22Rv1 (cell line): ENCODE measurements at regions not wholly inside any gene's neighbourhood (a gene's known extent, or its start where the extent isn't known, plus 50 kb on each side); places are given as distances from the start of the nearest gene placed in this dataset.

Experiments used
- H3K27ac ChIP-seq: fragments of 450-650 bp; 2 replicates; pipeline ENCODE4 v1.5.1; 2017
- ZFX ChIP-seq: fragments of 450-650 bp; IDR thresholded peaks from 2 replicates; pipeline ENCODE4 v1.6.1; 2017; ENCODE audit warnings: antibody characterized with exemption, borderline replicate concordance
- TF ChIP-seq, protein P1 (sequence below): fragments of 450-650 bp; IDR thresholded peaks from 2 replicates; pipeline ENCODE4 v1.5.1; 2017; ENCODE audit warnings: mild to moderate bottlenecking

DNA sequence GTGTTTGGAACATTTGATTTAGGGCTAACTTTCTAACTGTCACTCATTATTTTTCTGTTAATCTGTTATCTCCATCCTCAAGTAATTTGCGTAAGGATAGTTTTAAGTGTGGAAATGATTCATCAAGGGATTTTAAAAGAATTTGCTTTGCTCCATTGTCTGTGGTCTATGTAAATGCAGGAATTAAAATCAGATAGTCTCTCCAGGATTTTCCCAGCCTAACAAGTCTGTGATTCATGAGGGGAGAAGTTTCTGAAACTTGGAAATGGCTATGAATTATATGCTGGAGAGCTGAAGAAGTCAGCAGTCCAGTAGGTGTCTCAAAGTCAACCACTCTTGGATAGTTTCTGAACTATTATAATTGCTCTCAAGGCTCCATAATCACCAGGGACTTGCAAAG, 264.5 kb downstream of the MRPL39 start:
- TF ChIP-seq, protein P1, sequence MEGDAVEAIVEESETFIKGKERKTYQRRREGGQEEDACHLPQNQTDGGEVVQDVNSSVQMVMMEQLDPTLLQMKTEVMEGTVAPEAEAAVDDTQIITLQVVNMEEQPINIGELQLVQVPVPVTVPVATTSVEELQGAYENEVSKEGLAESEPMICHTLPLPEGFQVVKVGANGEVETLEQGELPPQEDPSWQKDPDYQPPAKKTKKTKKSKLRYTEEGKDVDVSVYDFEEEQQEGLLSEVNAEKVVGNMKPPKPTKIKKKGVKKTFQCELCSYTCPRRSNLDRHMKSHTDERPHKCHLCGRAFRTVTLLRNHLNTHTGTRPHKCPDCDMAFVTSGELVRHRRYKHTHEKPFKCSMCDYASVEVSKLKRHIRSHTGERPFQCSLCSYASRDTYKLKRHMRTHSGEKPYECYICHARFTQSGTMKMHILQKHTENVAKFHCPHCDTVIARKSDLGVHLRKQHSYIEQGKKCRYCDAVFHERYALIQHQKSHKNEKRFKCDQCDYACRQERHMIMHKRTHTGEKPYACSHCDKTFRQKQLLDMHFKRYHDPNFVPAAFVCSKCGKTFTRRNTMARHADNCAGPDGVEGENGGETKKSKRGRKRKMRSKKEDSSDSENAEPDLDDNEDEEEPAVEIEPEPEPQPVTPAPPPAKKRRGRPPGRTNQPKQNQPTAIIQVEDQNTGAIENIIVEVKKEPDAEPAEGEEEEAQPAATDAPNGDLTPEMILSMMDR: no peak
- no peak for TF ChIP-seq ZFX
- no peak overlapping the region for H3K27ac ChIP-seq

DNA sequence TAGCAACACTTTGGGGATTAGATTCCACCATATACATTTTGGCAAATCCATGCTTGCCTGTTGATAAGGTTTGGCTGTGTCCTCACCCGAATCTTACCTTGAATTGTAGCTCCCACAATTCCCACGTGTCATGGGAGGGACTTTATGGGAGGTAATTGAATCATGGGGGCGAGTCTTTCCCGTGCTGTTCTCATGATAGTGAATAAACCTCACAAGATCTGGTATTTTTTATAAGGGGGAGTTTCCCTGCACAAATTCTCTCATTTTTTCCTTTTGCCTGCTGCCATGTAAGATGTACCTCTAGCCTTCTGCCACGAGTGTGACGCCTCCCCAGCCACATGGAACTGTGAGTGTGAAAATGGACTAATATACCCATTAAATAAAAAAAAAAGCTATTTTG, 265.3 kb downstream of the MRPL39 start:
- no peak overlapping the region for H3K27ac ChIP-seq
- no peak for TF ChIP-seq ZFX
- TF ChIP-seq, protein P1: no peak

DNA sequence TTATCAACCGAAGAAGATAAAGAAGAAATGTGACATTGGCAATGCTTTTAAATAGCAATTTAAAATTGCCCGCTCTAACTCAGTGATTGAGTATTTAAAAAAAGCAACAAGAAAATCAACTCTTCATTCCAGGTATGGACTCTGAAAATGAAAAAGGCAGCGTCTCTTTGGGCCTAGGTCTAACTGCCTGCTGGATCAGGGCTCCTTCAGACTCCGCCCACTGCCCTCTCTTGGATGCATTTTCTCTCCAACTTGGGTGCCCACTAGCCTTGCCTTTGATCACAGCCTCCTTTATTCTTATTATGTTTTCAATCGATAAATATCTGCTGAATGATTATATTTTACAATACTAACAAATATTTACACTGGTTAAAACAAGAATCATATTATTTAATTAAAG, 268.9 kb downstream of the MRPL39 start:
- H3K27ac ChIP-seq: no peak overlapping the region
- TF ChIP-seq, protein P1: no peak
- TF ChIP-seq ZFX: no peak

DNA sequence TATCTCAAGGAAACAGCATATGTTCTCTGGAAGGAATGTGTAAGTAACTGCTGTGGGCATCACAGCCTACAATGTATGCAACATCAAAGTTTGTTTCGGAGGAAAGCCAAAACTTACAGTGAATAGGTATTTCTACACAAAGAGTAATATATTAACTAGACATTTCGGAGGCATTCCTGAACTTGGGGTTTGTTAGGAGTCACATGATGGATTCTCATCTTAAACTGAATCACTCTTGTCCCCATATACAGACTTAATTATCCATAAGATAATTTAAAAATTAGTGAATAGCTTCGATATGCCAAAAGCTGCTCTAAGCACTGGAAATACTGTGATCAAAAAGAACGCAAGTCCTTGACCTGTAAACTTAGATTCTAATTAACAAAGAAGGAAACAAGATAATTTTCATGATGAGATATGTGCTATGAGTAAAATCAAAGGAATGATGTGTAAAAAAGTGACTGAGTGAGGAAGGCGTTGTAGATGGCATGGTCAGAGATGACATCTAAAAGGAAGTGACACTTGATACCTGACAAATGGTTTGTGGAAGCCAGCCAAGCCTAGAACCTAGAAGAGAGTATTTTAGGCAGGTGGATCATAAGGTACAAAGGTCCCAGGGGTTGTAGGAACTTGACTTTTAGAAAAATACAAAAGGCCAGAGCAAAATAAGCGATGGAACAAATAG, 273.1 kb downstream of the MRPL39 start:
- H3K27ac ChIP-seq: no peak overlapping the region

DNA sequence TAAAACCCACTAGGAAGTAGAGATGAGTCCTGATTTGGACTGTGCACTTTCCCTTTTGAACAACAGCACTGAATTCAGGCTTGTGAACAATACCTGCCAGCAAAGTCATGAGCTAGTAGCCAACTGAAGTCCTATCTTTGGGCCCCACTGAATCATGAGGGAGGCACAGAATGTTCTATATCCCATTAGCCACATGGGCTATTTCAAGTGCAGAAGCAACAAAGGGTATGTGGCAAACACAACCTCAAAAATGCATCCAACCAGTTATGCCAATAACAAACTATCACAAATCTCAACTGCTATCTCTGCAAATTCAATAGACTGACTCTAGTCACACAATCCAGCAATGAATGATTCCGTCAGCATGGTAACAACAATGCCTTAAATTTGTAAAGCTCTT, 276.0 kb downstream of the MRPL39 start:
- no peak overlapping the region for H3K27ac ChIP-seq
- no peak for TF ChIP-seq ZFX
- TF ChIP-seq, protein P1: no peak

More for the DNA sequence above, 273.1 kb downstream of the MRPL39 start:
- TF ChIP-seq, protein P1: no peak
- TF ChIP-seq ZFX: no peak

DNA sequence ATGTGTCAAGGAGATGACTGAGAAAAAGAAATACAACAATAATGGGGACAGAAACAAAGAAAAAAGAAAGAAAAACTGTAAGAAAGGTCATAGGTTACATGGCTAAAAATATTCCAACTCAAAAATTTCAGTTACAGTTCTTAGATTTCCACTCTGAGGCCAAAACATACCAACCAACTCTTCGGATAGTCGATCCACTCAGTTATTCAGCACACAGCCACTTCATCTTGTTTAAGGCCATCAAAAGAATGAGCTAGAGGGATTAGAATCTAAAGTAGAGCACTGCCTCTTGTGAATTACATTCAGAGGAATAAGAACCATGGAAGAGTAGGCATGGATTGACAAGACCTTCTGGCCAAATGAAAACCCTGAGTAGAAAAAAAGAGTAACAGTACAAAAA, 277.0 kb downstream of the MRPL39 start:
- no peak overlapping the region for H3K27ac ChIP-seq
- TF ChIP-seq, protein P1: no peak
- no peak for TF ChIP-seq ZFX

DNA sequence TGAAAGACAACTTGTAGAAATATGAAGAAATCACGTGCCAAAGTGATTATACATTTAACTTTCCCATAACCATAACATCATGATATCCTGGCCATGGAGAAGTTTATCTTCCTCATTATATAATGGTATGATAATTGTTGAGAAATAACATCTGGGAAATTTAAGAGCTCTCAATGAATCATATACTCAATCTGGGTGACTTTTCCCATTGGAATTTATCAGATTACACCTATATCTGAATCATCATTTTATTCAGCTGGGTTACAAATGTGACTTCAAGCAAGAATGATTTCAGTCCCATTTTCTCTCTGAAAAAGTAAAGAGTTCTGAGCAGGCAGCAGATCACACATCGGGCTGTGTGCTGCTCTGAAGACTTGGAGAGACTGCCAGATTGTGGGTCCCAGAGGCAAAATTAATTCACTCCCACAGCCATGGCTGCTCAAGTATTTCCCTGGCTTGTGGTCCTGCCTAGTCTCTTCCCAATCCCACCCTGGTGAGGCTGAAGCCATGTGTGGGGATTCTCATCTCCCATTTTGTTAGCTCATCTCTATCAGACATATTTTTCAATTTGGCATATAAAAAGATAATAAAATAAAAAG, 278.0 kb downstream of the MRPL39 start:
- TF ChIP-seq ZFX: no peak
- TF ChIP-seq, protein P1: no peak
- H3K27ac ChIP-seq: no peak overlapping the region
